ENCODE measurements at regions not wholly inside any gene's neighbourhood (a gene's known extent, or its start where the extent isn't known, plus 50 kb on each side); places are given as distances from the start of the nearest gene placed in this dataset.

DNA sequence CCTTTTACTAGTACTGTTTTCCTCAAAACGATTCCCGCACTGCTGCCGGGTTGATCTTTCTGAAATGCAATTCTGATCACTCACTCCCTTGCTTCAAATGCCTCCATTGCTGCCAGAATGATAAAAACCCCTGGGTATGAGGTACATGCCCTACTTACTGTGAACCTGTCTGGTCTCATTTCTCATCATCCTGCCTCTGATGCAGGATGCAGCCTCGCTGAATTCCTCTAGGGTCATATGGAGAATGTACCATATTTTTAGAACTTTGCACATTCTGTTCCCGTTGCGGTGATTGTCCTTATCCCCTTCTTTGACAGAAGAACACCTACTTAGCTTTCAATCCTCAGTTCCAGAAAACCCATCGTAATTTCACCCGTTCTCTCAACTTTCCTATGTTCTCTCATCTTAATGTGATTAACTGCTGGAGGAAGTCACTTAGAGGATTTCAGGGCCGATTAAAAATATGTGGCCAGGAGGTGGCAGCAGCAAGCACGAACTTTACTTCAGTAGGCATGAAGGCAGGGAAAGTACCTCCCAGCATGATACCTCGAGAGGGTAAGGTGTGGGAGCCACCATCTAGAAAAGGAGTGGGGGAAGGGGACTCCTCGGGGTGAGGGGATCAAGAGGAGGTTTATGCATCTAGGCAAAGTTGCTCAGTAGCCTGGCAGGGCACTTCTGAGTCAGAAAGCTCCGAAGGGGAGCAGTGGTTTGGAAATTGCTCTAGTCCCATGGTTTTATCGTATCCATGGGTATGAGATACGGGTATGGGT, 361.5 kb upstream of the ZP4 start:
- H3K27me3 ChIP-seq (ENCODE audit: control insufficient read depth in 2 of 2, insufficient read depth in 2 of 2, low read length in 2 of 2) = no peaks in the 10 kb centered on the region
- H3K4me1 ChIP-seq (ENCODE audit: control insufficient read depth, extremely low read depth, insufficient read depth, low read length) = no peaks in the 10 kb centered on the region
- no peak for FAIRE-seq
- TF ChIP-seq, protein P1, sequence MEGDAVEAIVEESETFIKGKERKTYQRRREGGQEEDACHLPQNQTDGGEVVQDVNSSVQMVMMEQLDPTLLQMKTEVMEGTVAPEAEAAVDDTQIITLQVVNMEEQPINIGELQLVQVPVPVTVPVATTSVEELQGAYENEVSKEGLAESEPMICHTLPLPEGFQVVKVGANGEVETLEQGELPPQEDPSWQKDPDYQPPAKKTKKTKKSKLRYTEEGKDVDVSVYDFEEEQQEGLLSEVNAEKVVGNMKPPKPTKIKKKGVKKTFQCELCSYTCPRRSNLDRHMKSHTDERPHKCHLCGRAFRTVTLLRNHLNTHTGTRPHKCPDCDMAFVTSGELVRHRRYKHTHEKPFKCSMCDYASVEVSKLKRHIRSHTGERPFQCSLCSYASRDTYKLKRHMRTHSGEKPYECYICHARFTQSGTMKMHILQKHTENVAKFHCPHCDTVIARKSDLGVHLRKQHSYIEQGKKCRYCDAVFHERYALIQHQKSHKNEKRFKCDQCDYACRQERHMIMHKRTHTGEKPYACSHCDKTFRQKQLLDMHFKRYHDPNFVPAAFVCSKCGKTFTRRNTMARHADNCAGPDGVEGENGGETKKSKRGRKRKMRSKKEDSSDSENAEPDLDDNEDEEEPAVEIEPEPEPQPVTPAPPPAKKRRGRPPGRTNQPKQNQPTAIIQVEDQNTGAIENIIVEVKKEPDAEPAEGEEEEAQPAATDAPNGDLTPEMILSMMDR (IDR thresholded peaks at IDR 0.05; ENCODE audit: extremely low read depth in 1 of 2, insufficient read depth in 1 of 2, low read depth in 1 of 2, low read length in 2 of 2) = no peak
- TF ChIP-seq GATA2 (IDR thresholded peaks at IDR 0.05; ENCODE audit: insufficient read depth, insufficient read length, low read depth, low read length) = no peak
- no peak for TF ChIP-seq JUN (IDR thresholded peaks at IDR 0.05; ENCODE audit: borderline replicate concordance, insufficient read depth, insufficient read length, low read depth)
- no peak for TF ChIP-seq POLR2A (IDR thresholded peaks at IDR 0.05; ENCODE audit: low read depth, low read length)
- no peak for TF ChIP-seq MYC (IDR thresholded peaks at IDR 0.05; ENCODE audit: low read depth, low read length)
- TF ChIP-seq, protein P2, sequence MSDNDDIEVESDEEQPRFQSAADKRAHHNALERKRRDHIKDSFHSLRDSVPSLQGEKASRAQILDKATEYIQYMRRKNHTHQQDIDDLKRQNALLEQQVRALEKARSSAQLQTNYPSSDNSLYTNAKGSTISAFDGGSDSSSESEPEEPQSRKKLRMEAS (IDR thresholded peaks at IDR 0.05; ENCODE audit: insufficient read depth, insufficient read length) = no peak
- no peak for TF ChIP-seq POLR2AphosphoS5 (IDR thresholded peaks at IDR 0.05; ENCODE audit: insufficient read depth, low read depth, low read length)
- TF ChIP-seq FOS (IDR thresholded peaks at IDR 0.05; ENCODE audit: borderline replicate concordance, insufficient read depth, low read length) = no peak
- TF ChIP-seq EZH2 (IDR thresholded peaks at IDR 0.05; ENCODE audit: borderline replicate concordance, low read depth, low read length, severe bottlenecking) = no peak
- H4K20me1 ChIP-seq (replicated peaks; ENCODE audit: control insufficient read depth, extremely low read depth, insufficient read depth, low read length) = no peaks in the 10 kb centered on the region
- no peak overlapping the region for H3K27ac ChIP-seq (ENCODE audit: insufficient read depth, low read depth, low read length)
- H2AFZ ChIP-seq (ENCODE audit: low read depth, low read length) = no peak overlapping the region
- ChIA-PET CTCF (no interaction called here), POLR2A (no interaction called here)
- intact Hi-C loops (cut with micrococcal nuclease) = loop anchor here (2.0 kb wide), 1 partner anchor 1647 kb away; no protein-coding TSS in a partner anchor
- peaks cover 3% of the 10 kb centered on the region for H3K9me3 ChIP-seq (replicated peaks; ENCODE audit: control insufficient read depth, insufficient read depth, low read length)
- no peaks in the 10 kb centered on the region for H3K36me3 ChIP-seq (ENCODE audit: control insufficient read depth in 2 of 2, extremely low read depth in 1 of 2, insufficient read depth in 2 of 2, low read length in 2 of 2)
- no peak overlapping the region for H3K4me3 ChIP-seq (replicated peaks in 1 of 3; ENCODE audit: insufficient read depth in 1 of 3, low read depth in 1 of 3, low read length in 3 of 3)
- no peak overlapping the region for H3K4me2 ChIP-seq (ENCODE audit: insufficient read depth, low read length)
- BruUV-seq (replicated peaks) = no TSS peak
- H3K9me1 ChIP-seq (replicated peaks; ENCODE audit: control insufficient read depth, extremely low read depth, insufficient read depth, low read length) = no peaks in the 10 kb centered on the region
- no peak overlapping the region for H3K9ac ChIP-seq (replicated peaks; ENCODE audit: extremely low read depth, insufficient read depth, low read length)
- H3K79me2 ChIP-seq (ENCODE audit: control insufficient read depth, insufficient read depth, low read length) = no peaks in the 10 kb centered on the region
- dilution Hi-C loops (cut with MboI; ENCODE audit: extremely low pct_ligation_motif_present, low sequenced_read_pairs) = no loop called here
- no peak for DNase-seq (ENCODE audit: low read depth, low spot score)

Measured in endothelial cell of umbilical vein (primary cell).